ENCODE measurements at regions not wholly inside any gene's neighbourhood (a gene's known extent, or its start where the extent isn't known, plus 50 kb on each side); places are given as distances from the start of the nearest gene placed in this dataset.
A peak's percentile ranks its signal among the peaks of the same experiment; 100 is the strongest.

- BruUV-seq (replicated peaks), result no TSS peak
- H3K9ac ChIP-seq (ENCODE audit: low read depth, low read length), result no peak overlapping the region
- 0 out of 2 replicates have a peak, but pooled peaks cover 2% of the 10 kb centered on the region for H3K9me1 ChIP-seq (ENCODE audit: insufficient read depth, low read length)
- intact Hi-C loops (cut with micrococcal nuclease), result no loop called here
- TF ChIP-seq SMC3 (IDR thresholded peaks at IDR 0.05; ENCODE audit: low read depth, low read length) (no peak), POLR2A (IDR thresholded peaks at IDR 0.05; ENCODE audit: low read depth, low read length) (no peak), MAFK (IDR thresholded peaks at IDR 0.05; ENCODE audit: low read depth, low read length) (no peak), NFE2L2 (IDR thresholded peaks at IDR 0.05; ENCODE audit: low read depth, low read length) (no peak), CHD1 (IDR thresholded peaks at IDR 0.05; ENCODE audit: low read depth, low read length) (no peak), RCOR1 (IDR thresholded peaks at IDR 0.05; ENCODE audit: insufficient replicate concordance, low read length) (no peak), FOS (IDR thresholded peaks at IDR 0.05; ENCODE audit: low read depth, low read length) (no peak), RFX5 (IDR thresholded peaks at IDR 0.05; ENCODE audit: low read depth, low read length) (no peak), BHLHE40 (IDR thresholded peaks at IDR 0.05; ENCODE audit: low read depth, low read length) (no peak), MXI1 (IDR thresholded peaks at IDR 0.05; ENCODE audit: borderline replicate concordance, low read depth, low read length) (no peak), CEBPB (IDR thresholded peaks at IDR 0.05; ENCODE audit: low read depth, low read length) (no peak), MAZ (IDR thresholded peaks at IDR 0.05; ENCODE audit: borderline replicate concordance, low read depth, low read length) (no peak), RAD21 (IDR thresholded peaks at IDR 0.05; ENCODE audit: low read length) (no peak)
- TF ChIP-seq, protein P1, sequence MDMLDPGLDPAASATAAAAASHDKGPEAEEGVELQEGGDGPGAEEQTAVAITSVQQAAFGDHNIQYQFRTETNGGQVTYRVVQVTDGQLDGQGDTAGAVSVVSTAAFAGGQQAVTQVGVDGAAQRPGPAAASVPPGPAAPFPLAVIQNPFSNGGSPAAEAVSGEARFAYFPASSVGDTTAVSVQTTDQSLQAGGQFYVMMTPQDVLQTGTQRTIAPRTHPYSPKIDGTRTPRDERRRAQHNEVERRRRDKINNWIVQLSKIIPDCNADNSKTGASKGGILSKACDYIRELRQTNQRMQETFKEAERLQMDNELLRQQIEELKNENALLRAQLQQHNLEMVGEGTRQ (IDR thresholded peaks at IDR 0.05; ENCODE audit: low read depth, low read length), result no peak
- TF ChIP-seq, protein P2, sequence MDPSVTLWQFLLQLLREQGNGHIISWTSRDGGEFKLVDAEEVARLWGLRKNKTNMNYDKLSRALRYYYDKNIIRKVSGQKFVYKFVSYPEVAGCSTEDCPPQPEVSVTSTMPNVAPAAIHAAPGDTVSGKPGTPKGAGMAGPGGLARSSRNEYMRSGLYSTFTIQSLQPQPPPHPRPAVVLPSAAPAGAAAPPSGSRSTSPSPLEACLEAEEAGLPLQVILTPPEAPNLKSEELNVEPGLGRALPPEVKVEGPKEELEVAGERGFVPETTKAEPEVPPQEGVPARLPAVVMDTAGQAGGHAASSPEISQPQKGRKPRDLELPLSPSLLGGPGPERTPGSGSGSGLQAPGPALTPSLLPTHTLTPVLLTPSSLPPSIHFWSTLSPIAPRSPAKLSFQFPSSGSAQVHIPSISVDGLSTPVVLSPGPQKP (IDR thresholded peaks at IDR 0.05; ENCODE audit: borderline replicate concordance, low read depth, low read length), result no peak
- TF ChIP-seq, protein P3, sequence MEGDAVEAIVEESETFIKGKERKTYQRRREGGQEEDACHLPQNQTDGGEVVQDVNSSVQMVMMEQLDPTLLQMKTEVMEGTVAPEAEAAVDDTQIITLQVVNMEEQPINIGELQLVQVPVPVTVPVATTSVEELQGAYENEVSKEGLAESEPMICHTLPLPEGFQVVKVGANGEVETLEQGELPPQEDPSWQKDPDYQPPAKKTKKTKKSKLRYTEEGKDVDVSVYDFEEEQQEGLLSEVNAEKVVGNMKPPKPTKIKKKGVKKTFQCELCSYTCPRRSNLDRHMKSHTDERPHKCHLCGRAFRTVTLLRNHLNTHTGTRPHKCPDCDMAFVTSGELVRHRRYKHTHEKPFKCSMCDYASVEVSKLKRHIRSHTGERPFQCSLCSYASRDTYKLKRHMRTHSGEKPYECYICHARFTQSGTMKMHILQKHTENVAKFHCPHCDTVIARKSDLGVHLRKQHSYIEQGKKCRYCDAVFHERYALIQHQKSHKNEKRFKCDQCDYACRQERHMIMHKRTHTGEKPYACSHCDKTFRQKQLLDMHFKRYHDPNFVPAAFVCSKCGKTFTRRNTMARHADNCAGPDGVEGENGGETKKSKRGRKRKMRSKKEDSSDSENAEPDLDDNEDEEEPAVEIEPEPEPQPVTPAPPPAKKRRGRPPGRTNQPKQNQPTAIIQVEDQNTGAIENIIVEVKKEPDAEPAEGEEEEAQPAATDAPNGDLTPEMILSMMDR (conservative IDR thresholded peaks at IDR 0.05; ENCODE audit: low read depth, low read length), result no peak
- H3K18ac ChIP-seq (ENCODE audit: low read depth, low read length), result no peak overlapping the region
- no peaks in the 10 kb centered on the region for H3K36me3 ChIP-seq (ENCODE audit: control insufficient read depth, insufficient read depth, low read length)
- H3K9me3 ChIP-seq (ENCODE audit: control insufficient read depth, insufficient read depth, low read length), result peaks cover 5% of the 10 kb centered on the region
- H3K4me2 ChIP-seq (ENCODE audit: low read depth, low read length), result no peak overlapping the region
- no peak overlapping the region for H2BK120ac ChIP-seq (ENCODE audit: low read depth, low read length)
- no peak overlapping the region for H3K4me3 ChIP-seq (ENCODE audit: insufficient read depth, low read depth, low read length)
- H3K4me1 ChIP-seq (ENCODE audit: control insufficient read depth, insufficient read depth, low read length), result peaks cover 3% of the 10 kb centered on the region; the same call in 1 of the 2 replicates
- no peak for DNase-seq
- H2AFZ ChIP-seq (replicated peaks; ENCODE audit: low read length, poor library complexity), result peak overlapping the region; percentile 1
- no peak overlapping the region for H2AK9ac ChIP-seq (replicated peaks; ENCODE audit: low read depth, low read length, poor library complexity)
- no peak overlapping the region for H3K4ac ChIP-seq (ENCODE audit: low read depth, low read length)
- no peak overlapping the region for H3K56ac ChIP-seq (ENCODE audit: extremely low read depth, insufficient read depth, low read length)
- no peak overlapping the region for H4K91ac ChIP-seq (ENCODE audit: insufficient read depth, low read depth, low read length)
- H3K14ac ChIP-seq (replicated peaks; ENCODE audit: low read depth, low read length), result no peak overlapping the region
- ChIA-PET CTCF (no interaction called here), POLR2A (ENCODE audit: unreplicated experiment) (interaction anchor here (0.5 kb wide), 1 partner anchor 26 kb away, joined by 10 read pairs; no protein-coding TSS in a partner anchor)
- peaks cover 6% of the 10 kb centered on the region for H3K27me3 ChIP-seq (ENCODE audit: control insufficient read depth, insufficient read depth, low read length)
- H3K79me1 ChIP-seq (ENCODE audit: low read depth in 1 of 2, low read length in 2 of 2), result no peaks in the 10 kb centered on the region
- in situ Hi-C loops (cut with MboI; ENCODE audit: low sequenced_read_pairs), result no loop called here
- no peak overlapping the region for H4K8ac ChIP-seq (ENCODE audit: low read depth in 2 of 2, low read length in 2 of 2)
- WGBS, 2 experiments (ENCODE audit: extremely low coverage in 2 of 2, insufficient read length in 1 of 2), result no CpG with 5 or more reads among the region's 4 CpGs
- no peak overlapping the region for H3K27ac ChIP-seq (ENCODE audit: insufficient read depth, low read length)
- peak; percentile 59 for ATAC-seq (ENCODE audit: low read depth)
- H2BK20ac ChIP-seq (ENCODE audit: low read depth, low read length), result no peak overlapping the region
- dilution Hi-C loops (cut with HindIII; ENCODE audit: low sequenced_read_pairs, unreplicated experiment), result no loop called here
- H4K20me1 ChIP-seq (ENCODE audit: insufficient read depth, low read length), result no peaks in the 10 kb centered on the region
- H2AK5ac ChIP-seq (ENCODE audit: low read depth, low read length), result no peak overlapping the region
- no peak overlapping the region for H4K5ac ChIP-seq (ENCODE audit: low read depth, low read length)
- no peak overlapping the region for H2BK15ac ChIP-seq (ENCODE audit: low read depth, low read length)
- no peak overlapping the region for H2BK5ac ChIP-seq (ENCODE audit: low read depth, low read length, poor library complexity, severe bottlenecking)
- H3K23ac ChIP-seq (ENCODE audit: low read depth, low read length), result no peak overlapping the region
Observed at GRCh38 chr9:107653263-107653821, 163.8 kb upstream of the KLF4 start.
